Lower leg skin (tissue), 3 donors: ENCODE measurements at regions not wholly inside any gene's neighbourhood (a gene's known extent, or its start where the extent isn't known, plus 50 kb on each side); places are given as distances from the start of the nearest gene placed in this dataset.

Experiments
- CTCF ChIP-seq, 3 donors: fragments of 450-650 bp; IDR thresholded peaks; one replicate each; pipeline ENCODE4 v1.5.1; 2016; ENCODE audit warnings: antibody characterized with exemption in 3 of 3, mild to moderate bottlenecking in 3 of 3, moderate library complexity in 2 of 3
- POLR2A ChIP-seq, 2 donors: fragments of 450-650 bp; IDR thresholded peaks; one replicate each; pipeline ENCODE4 v1.6.1; 2016 to 2017; ENCODE audit warnings: antibody characterized with exemption in 2 of 2, mild to moderate bottlenecking in 1 of 2, moderate library complexity in 1 of 2

DNA sequence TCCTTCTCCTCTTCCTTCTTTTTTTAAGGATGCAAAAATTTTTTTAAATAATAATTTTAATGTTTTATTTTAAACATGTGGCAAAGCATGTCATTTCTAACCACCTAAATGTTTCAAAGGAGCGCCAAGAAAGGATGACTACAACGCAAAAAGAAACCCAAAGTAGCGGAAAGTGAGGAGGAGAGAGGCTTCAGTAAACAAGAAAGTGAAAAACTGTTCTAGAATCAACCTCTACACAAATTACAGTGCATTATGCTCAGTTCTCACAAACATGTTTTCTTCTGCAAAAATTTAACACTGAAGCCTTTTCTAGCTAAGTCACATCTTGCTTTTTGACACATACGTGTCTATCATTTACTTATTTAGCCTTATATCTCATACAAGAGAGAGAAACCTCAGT is 948.6 kb downstream of the GATA3 start:
- TF ChIP-seq CTCF (IDR thresholded peaks at IDR 0.05) (no peak), POLR2A (IDR thresholded peaks at IDR 0.05) (no peak)
